ENCODE measurements at regions not wholly inside any gene's neighbourhood (a gene's known extent, or its start where the extent isn't known, plus 50 kb on each side); places are given as distances from the start of the nearest gene placed in this dataset.

- no peak for FAIRE-seq
- no peak for DNase-seq (ENCODE audit: low spot score)
Observed at GRCh38 chr18:41754332-41754731, 200.7 kb upstream of the PIK3C3 start.

GRCh38 chr18:41753826-41754225 lies 201.2 kb upstream of the PIK3C3 start:
- no peak for DNase-seq (ENCODE audit: low spot score)
- no peak for FAIRE-seq

- no peak for FAIRE-seq
- DNase-seq (ENCODE audit: low spot score) = no peak
Observed at GRCh38 chr18:41752826-41753225, 202.2 kb upstream of the PIK3C3 start.

GRCh38 chr18:41751652-41752051 lies 203.4 kb upstream of the PIK3C3 start:
- DNase-seq (ENCODE audit: low spot score) = no peak
- FAIRE-seq = no peak

GRCh38 chr18:41751161-41751560 lies 203.9 kb upstream of the PIK3C3 start:
- FAIRE-seq (no peak), DNase-seq (ENCODE audit: low spot score) (no peak)

- no peak for DNase-seq (ENCODE audit: low spot score)
- FAIRE-seq = no peak
Observed at GRCh38 chr18:41747723-41748242, 207.3 kb upstream of the PIK3C3 start.

GRCh38 chr18:41745166-41746049 lies 209.6 kb upstream of the PIK3C3 start:
- FAIRE-seq = no peak

GRCh38 chr18:41744421-41745030 lies 210.5 kb upstream of the PIK3C3 start:
- FAIRE-seq (no peak), DNase-seq (ENCODE audit: low spot score) (no peak)

More at GRCh38 chr18:41745166-41746049, 209.6 kb upstream of the PIK3C3 start:
- DNase-seq (ENCODE audit: low spot score) = peak; percentile 54

- no peak for DNase-seq (ENCODE audit: low spot score)
- no peak for FAIRE-seq
Observed at GRCh38 chr18:41737218-41737617, 217.8 kb upstream of the PIK3C3 start.

GRCh38 chr18:41734917-41735316 lies 220.1 kb upstream of the PIK3C3 start:
- FAIRE-seq = no peak

GRCh38 chr18:41732356-41732755 lies 222.7 kb upstream of the PIK3C3 start:
- no peak for FAIRE-seq
- no peak for DNase-seq (ENCODE audit: low spot score)

More at GRCh38 chr18:41734917-41735316, 220.1 kb upstream of the PIK3C3 start:
- DNase-seq (ENCODE audit: low spot score) = no peak

- DNase-seq (ENCODE audit: low spot score) = no peak
- FAIRE-seq = no peak
Observed at GRCh38 chr18:41731884-41732283, 223.2 kb upstream of the PIK3C3 start.

- FAIRE-seq (no peak), DNase-seq (ENCODE audit: low spot score) (no peak)
Observed at GRCh38 chr18:41724195-41724594, 230.8 kb upstream of the PIK3C3 start.

- FAIRE-seq (no peak), DNase-seq (ENCODE audit: low spot score) (no peak)
Observed at GRCh38 chr18:41721103-41721790, 233.8 kb upstream of the PIK3C3 start.

- no peak for DNase-seq (ENCODE audit: low spot score)
- FAIRE-seq = no peak
Observed at GRCh38 chr18:41720226-41720625, 234.8 kb upstream of the PIK3C3 start.

GRCh38 chr18:41719808-41720207 lies 235.2 kb upstream of the PIK3C3 start:
- FAIRE-seq (no peak), DNase-seq (ENCODE audit: low spot score) (no peak)

- FAIRE-seq = no peak
- DNase-seq (ENCODE audit: low spot score) = no peak
Observed at GRCh38 chr18:41714872-41715271, 240.2 kb upstream of the PIK3C3 start.

GRCh38 chr18:41713969-41714825 lies 240.8 kb upstream of the PIK3C3 start:
- FAIRE-seq (no peak), DNase-seq (ENCODE audit: low spot score) (no peak)

- FAIRE-seq (no peak), DNase-seq (ENCODE audit: low spot score) (no peak)
Observed at GRCh38 chr18:41706301-41706700, 248.7 kb upstream of the PIK3C3 start.

- FAIRE-seq = no peak
- no peak for DNase-seq (ENCODE audit: low spot score)
Observed at GRCh38 chr18:41703744-41704530, 251.1 kb upstream of the PIK3C3 start.
